Islet precursor cell (in vitro differentiated cells): ENCODE measurements at regions not wholly inside any gene's neighbourhood (a gene's known extent, or its start where the extent isn't known, plus 50 kb on each side); places are given as distances from the start of the nearest gene placed in this dataset.
"Not testable (repeated sequence)": the region's sequence is repeated elsewhere in the genome, so short reads cannot be mapped to it uniquely, and the experiment has no call there.

Experiments used
- DNase-seq: peaks from one replicate; pipeline ENCODE4 v3.0.0-alpha.2; 2018

DNA sequence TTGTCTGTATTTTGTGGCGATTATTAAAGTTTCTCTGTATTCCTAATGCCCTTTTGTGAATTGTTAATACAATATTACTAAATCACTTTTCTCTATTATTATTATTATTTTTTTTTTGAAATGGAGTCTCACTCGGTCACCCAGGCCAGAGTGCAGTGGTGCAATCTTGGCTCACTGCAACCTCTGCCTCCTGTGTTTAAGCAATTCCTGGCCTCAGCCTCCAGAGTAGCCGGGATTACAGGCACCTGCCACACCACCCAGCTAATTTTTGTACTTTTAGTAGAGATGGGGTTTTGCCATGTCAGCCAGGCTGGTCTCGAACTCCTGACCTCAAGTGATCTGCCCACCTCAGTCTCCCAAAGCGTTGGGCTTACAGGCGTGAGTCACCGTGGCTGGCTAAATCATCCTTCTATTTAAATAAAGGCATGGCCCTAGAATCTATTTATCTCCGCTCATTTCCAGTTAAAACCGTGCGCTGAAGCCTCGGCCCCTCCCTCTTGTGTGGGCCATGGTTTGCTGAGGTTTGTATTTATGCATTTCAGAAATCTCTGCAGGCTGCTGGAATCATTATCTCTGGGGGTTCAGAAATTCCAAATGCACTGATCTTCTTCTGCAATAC is 1136.4 kb upstream of the TMEM132C start:
- DNase-seq, result no peak

DNA sequence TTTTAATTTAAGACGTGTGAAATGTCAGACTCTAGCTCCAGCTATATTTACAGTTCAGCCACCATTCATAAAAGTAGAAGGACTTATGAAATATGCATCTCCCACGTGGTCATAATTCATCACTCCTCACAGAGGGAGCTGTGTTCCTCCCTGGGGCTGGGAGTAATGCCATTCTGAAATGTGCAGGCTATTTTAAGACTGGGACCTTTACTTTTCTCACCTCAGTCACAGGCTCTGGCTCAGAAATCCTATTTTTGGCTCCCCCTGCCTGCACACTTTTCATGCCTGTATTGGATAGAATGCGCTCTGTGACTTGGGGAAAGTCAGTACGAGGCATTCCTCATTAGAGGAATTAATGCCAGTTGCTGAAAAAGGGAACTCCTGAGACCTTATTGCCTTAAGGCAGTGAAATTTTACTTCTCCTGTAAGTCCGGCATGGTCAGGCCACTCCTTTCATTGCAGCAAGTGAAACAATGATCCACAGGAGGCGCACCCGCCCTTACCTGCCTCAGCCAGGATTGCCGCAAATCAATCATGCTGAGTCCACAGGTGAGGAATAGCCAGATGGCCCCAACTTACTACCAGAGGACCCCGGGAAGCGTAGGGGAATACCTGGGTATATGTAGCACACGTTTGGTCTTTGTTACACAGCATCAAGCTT is 1133.2 kb upstream of the TMEM132C start:
- DNase-seq, result peak; percentile 70

DNA sequence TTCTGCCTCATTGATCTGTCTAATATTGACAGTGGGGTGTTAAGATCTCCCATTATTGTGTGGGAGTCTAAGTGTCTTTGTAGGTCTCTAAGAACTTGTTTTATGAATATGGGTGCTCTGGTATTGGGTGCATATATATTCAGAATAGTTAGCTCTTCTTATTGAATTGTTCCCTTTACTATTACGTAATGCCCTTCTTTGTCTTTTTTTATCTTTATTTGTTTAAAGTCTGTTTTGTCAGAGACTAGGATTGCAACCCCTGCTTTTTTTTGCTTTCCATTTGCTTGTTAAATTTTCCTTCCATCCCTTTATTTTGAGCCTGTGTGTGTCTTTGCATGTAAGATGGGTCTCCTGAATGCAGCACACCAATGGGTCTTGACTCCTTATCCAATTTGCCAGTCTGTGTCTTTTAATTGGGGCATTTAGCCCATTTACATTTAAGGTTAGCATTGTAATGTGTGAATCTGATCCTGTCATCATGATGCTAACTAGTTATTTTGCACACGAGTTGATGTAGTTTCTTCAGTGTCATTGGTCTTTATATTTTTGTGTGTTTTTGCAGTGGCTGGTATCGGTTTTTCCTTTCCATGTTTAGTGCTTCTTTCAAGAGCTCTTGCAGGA is 1126.0 kb upstream of the TMEM132C start:
- DNase-seq, result not testable (repeated sequence)

DNA sequence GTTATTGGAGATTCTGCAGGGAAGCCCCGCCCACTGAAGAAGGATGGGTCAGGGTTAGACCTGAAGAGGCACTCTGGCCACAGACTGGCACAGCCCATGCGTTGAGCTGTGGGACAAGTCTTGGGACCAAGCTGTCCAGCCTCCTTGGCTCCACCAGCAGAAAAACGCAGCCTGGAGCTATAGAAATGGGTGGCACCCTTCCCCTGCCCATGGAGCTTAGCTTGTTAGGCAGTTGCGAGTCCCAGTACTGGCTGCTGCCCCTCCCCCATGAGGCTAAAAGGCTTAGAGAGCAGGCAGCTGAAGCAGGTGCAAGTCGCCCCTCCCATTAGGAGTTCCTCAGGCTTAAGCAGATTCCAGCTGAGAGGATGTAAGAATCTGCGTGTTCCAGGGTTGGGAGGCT is 1124.0 kb upstream of the TMEM132C start:
- no peak for DNase-seq

DNA sequence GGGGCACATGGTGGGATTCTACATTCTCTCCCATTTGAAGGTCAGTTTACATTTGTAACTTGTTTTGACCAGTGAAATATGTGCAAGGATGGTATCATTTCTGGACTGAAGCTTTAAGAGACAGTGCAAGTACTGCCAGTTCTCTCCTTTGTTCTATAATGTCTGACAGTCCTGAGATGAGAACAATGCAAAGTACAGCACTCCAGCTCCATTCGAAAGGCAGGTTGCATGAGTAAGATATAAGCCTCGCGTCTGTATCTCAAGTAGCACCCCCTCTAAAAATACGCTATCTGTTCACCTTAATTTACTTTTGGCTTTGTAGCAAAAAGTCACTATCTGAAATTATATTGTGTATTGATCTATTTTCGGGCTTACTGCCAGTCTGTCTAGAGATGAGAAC is 1122.2 kb upstream of the TMEM132C start:
- DNase-seq, result no peak

DNA sequence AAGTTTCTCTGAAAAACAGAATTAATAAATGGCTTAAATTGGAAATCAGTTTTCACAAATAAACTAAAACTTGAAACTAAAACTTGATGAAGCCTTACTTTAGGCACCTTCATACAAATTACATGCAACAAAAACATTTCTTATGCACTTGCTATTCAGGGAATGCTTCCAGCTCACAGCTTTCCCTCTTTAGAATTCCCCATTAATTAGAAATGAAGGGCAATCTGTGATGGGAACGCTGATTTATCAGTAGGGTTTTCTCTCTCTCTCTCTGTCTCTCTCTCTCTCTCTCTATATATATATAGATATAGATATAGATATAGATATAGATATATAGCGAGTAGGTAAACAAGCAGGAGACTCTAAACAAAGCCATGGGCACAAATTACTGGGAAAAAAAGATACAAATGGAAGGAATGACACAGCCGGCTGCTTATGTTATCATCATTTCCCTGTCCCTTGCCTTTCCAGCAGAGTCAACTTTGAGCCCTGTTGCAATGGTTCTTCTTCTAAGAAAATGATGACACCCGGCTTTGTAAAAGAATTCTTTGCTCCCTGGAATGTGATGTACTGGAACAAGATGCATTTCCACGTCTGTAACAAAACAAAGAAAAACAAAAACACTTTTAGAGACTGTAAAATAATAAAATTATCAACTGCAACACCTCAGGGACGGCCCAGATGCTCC is 1121.6 kb upstream of the TMEM132C start:
- no peak for DNase-seq

DNA sequence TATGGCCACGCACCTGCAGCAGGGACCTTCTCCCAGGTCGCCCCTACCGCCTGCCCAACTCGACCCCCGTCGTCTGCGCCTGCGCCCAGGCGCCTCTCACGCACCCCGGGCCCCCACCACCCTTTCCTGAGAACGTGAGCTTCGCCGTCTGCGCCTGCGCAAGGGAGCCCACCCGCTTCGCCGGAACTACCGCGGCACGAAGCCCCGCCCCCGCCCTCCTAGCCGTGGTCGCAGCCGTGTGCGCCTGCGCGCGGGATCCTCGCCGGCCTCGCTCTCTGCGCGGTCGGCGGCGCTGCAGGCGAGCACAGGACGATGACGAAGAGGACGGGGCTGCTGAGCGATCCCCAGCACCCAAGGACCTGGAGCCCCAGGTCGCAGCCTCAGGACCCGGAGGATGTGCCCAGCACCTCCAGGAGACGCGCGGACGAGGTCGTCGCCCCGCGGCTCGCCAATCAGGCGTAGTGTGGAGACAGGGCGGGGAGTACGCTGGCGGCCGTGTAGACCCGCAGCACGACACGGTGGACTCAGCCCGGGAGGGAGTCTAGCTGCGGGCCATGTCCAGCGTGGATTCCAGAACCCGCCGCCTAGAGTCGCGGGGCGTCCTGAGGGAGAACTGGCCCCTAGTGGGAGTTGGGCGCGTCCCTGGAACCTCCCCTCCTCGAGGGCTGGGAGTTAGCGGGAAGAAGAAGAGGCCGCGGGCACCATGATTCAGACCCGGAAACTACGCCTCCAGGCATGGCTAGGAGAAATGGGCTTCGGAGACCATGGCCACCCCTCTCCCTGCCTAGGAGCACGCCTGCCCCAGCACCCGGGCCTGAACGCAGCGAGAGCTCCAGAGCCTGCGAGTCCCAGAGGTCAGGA is 1120.8 kb upstream of the TMEM132C start:
- DNase-seq, result no peak

DNA sequence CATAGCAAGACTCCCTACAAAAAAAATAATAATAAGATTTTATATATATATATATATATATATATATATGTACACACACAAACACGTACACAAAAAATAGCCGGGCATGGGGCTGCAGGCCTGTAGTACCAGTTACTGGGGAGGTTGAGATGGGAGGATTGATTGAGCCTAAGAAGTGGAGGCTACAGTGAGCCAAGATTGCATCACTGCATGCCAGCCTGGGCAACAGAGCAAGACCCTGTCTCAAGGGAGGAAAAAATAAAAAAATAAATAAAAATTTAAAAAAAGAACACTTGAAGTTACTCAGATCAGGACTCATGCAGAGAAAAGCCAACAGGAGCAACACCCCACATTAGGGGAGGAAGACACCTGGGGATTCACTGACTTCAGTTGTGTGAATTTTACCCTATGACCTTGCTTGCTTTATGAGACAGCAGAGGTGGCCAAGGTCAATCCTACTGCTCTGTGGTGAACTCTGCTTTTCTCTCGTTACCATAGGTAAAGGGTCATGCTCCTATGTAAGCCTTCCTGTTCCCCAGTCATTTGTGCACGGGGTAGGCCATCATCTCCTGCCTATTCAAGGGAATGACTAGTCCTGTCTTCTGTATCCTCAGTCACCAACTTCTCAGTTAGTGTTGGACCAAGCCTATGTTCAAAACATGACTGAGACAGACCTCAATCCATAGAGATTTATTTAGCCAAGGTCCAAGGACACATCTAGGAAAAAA is 1119.8 kb upstream of the TMEM132C start:
- no peak for DNase-seq

DNA sequence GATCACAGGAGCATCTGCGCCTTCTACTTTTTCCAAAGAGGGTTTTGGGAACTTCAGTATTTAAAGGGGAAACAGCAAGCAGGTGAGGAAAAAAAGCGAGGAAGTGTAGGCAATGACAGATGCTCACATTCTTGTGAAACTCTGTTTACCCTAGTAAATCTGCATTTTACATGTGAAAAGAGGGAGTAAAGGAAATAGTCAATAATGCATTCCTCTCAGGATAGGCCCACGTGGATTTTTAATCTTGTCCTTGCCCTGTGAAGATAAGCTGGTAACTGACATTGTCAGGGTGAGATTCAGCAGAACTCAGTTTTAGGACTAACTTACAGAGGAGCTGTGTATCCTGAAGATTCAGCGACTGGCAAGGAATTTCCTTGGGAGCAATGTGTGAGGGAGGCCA is 1119.2 kb upstream of the TMEM132C start:
- no peak for DNase-seq

DNA sequence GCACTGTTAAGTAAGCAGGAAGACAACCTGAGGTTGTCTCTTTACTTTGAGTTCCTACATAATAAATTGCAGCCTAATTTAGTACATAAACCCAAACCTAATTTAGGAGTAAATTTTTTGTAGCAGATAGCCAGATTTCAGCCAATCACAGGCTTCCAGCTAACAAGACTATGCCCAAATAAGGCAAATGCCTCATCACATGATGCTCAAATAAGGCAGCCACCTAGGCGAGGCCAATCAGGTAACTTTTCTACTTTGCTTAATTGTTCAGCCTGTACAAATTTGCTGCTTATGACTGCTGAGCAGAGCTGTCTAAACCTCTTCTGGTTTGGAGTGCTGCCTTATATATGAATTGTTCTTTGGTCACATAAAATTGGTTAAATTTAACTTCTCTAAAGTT is 1118.7 kb upstream of the TMEM132C start:
- no peak for DNase-seq

DNA sequence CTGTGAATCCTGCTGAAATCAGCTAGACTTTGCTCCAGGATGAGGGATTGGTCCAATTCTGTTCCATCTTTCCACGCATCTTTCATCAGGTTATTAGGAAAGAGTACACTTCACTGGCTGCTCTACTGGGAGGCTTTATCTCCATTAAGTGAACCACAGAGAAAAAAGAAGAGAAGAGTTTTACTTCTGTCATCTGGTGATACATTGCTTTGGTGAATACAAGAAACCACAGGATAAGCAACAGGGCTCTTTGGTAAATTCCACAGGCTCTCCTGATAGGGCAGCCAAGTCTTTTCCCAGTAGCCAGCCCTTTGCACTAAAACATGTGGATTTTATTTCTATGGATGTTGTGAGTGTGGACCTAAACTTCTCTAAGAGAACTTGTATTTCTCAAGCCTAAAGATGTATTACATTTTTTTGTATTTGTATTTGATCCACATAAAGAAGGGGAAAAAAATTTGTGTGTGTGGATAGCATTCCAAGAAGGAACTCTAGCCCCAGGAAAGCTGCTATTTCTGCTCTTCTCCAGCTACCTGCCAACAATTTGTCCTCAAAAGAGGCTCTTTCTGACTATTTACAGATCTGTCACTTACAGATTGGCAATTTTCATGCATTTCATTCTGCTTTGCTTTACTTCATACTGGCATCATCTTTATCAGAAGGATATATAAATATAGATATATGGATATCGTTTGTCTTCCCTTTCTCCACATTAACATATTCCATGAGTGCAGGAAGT is 1117.6 kb upstream of the TMEM132C start:
- DNase-seq, result no peak

DNA sequence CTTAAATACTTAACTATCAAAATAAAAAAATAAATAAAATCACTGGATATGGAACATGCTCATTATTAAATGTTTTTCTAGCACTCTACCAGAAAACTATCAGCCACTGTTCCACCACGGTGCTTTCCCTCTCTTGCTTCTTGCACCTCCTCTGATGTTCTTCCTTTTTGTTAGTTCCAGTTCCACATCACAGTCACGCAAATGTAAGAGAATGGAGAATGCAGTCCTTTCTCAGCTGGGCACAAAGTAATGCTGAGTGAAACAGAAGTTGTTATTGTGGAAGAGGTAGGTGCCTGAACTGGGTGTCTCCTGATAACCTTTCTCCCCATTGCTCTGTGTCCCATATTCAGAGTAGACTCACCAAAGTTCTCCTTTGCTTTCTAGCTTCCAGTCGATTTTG is 1116.9 kb upstream of the TMEM132C start:
- DNase-seq, result no peak

DNA sequence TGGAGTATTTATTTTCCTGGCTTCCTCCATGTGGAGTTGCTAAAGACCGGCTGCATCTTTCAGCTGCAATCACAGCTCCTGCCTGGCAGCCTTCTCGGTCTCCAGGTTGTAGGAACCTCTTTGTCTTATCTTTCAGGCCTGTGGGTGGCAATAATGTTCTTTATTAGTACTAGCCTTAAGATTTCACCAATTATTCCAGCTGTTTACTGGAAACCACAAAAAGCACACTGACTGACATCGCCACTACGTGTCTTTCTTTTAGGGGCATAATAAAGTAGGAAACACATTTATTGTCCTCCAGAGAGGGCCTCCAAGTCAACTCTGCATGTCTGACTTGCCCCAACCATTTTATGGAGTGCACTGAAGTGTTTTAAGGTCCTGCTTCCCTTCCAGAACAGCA is 1116.5 kb upstream of the TMEM132C start:
- DNase-seq, result no peak

DNA sequence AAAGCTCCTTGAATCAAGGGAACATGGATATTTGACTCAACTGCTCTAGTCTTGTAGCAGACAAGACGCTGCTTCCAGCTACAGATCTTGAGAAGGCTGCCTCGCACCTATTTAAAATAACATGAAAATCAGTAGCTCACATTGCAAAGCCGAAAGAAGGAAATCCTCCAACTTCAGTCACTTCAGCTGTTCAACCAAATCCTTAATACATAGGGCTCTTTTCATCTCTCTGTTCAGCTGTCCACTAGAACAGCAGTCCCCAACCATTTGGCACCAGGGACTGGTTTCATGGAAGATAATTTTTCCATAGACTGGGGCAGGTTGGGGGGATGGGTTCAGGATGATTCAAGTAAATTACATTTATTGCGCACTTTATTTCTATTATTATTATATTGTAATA is 1116.0 kb upstream of the TMEM132C start:
- no peak for DNase-seq

DNA sequence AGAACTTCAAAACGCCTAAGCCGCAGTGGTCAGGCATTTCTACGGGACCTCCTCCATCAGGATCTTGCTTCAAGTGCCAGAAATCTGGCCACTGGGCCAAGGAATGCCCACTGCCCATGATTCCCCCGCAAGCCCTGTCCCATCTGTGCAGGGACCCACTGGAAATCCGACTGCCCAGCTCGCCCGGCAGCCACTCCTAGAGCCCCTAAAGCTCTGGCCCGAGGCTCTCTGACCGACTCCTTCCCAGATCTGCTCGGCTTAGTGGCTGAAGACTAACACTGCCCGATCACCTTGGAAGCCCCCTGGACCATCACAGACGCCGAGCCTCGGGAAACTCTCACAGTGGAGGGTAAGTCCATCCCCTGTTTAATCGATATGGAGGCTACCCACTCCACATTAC is 1113.0 kb upstream of the TMEM132C start:
- DNase-seq, result no peak

DNA sequence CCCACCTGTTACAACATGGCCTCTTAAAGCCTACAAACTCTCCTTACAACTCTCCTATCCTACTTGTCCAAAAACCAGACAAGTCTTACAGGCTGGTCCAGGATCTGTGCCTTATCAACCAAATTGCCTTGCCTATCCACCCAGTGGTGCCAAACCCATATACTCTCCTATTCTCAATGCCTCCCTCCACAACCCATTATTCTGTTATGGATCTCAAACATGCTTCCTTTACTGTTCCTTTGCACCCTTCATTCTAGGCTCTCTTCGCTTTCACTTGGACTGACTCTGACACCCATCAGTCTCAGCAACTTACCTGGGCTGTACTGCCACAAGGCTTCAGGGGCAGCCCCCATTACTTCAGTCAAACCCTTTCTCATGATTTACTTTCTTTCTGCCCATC is 1112.1 kb upstream of the TMEM132C start:
- DNase-seq, result not testable (repeated sequence)

DNA sequence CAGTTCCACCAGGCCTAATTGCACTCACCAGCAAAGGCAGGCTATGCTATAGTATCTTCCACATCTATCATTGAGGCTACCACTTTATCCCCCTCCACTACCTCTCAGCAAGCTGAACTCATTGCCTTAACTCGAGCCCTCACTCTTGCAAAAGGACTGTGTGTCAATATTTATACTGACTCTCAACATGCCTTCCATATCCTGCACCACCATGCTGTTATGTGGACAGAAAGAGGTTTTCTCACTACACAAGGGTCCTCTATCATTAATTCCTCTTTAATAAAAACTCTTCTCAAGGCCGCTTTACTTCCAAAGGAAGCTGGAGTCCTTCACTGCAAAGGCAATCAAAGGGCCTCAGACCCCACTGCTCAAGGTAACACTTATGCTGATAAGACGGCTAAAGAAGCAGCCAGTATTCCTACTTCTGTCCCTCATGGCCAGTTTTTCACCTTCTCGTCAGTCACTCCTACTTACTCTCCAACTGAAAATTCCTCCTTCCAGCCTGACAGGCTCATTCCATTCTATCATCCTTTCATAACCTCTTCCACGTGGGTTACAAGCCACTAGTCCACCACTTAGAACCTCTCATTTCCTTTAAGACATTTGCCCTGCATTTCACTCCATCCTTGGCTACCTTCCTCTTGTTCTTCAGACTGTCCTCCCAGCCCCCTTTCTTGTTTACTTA is 1110.9 kb upstream of the TMEM132C start:
- not testable (repeated sequence) for DNase-seq

DNA sequence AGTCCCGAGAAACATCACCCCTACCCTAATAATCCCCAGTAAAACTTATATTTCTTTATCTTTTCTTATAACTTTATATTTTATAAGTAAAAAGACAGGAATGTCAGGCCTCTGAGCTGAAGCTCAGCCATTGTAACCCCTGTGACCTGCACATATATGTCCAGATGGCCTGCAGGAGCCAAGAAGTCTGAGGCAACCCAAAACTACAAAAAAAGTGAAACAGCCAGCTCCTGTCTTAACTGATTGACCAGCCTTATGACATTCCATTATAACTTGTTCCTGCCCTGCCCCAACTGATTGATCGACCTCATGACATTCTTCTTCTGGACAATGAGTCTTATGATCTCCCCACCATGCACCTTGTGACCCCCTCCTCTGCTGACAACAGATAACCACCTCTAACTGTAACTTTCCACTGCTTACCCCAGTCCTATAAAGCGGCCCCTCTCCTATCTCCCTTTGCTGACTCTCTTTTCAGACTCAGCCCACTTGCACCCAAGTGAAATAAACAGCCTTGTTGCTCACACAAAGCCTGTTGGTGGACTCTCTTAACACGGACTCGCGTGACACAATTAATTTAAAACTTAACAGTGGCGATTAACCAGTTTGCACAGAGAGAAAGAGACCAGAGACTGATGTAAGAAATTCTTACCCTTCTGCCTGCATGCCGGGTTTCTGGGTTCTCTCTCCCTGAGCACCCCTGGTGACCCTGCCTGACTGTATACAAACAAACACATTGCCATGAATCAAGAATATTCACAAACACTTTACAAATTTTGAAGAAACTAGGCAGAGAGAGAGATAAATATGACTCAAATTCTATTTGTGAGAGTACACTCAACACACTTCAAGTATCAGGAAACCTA is 1109.2 kb upstream of the TMEM132C start:
- DNase-seq, result not testable (repeated sequence)

DNA sequence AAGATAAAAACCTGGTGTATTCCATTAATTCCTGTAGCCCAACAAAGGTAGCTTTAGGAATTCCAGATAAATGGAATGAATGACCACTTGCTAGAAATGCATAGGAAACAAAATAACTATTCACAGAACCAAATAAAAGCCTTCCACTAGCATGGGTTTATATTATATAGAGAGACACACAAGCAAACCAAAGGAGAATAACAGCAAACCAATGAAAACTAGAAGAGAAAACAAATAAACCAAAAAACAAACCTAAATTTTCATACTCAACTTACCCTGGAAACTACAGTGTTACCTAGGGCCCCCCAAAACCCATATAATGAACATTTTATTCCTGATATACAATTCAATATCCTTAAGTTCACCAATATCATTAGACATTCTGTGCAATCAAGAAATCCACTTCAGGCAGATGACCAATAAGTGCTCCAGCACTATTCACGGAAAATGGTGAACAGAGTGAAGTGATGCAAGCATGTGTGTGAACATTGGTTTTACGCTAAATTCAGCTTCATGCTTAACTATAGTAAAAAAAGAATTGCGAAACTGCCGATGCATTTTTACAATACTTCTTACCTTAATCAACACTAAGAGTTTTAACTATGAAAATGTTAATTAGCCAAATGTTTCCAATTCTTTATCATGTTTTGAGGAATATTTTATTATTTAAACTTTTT is 1108.4 kb upstream of the TMEM132C start:
- no peak for DNase-seq
